ENCODE measurements at regions not wholly inside any gene's neighbourhood (a gene's known extent, or its start where the extent isn't known, plus 50 kb on each side); places are given as distances from the start of the nearest gene placed in this dataset.

GRCh38 chr11:38972220-38972619 is 2374.2 kb upstream of the RAG2 start:
- no peak overlapping the region for H3K4me3 Mint-ChIP-seq (ENCODE audit: unreplicated experiment)
- DNase-seq (ENCODE audit: extremely low spot score, unreplicated experiment), result no peak
- no peak for TF ChIP-seq CTCF (IDR thresholded peaks at IDR 0.05)
- H3K27me3 Mint-ChIP-seq (ENCODE audit: unreplicated experiment), result no peaks in the 10 kb centered on the region
- no peak overlapping the region for H3K27ac Mint-ChIP-seq (ENCODE audit: unreplicated experiment)
- H3K36me3 Mint-ChIP-seq (ENCODE audit: unreplicated experiment), result no peaks in the 10 kb centered on the region
- H3K9me3 Mint-ChIP-seq (ENCODE audit: unreplicated experiment), result no peaks in the 10 kb centered on the region
- H3K4me1 Mint-ChIP-seq (ENCODE audit: unreplicated experiment), result peaks cover 11% of the 10 kb centered on the region

- no peak for TF ChIP-seq CTCF (IDR thresholded peaks at IDR 0.05)
- Mint-ChIP-seq H3K27me3 (ENCODE audit: unreplicated experiment) (no peaks in the 10 kb centered on the region), H3K4me1 (ENCODE audit: unreplicated experiment) (peaks cover 11% of the 10 kb centered on the region), H3K36me3 (ENCODE audit: unreplicated experiment) (no peaks in the 10 kb centered on the region), H3K27ac (ENCODE audit: unreplicated experiment) (peak overlapping the region; percentile 6), H3K9me3 (ENCODE audit: unreplicated experiment) (no peaks in the 10 kb centered on the region), H3K4me3 (ENCODE audit: unreplicated experiment) (no peak overlapping the region)
- no peak for DNase-seq (ENCODE audit: extremely low spot score, unreplicated experiment)
Measured at GRCh38 chr11:38971141-38971540, 2373.1 kb upstream of the RAG2 start.

GRCh38 chr11:38968951-38969350 is 2370.9 kb upstream of the RAG2 start:
- Mint-ChIP-seq H3K27me3 (ENCODE audit: unreplicated experiment) (no peaks in the 10 kb centered on the region), H3K4me3 (ENCODE audit: unreplicated experiment) (no peak overlapping the region), H3K9me3 (ENCODE audit: unreplicated experiment) (no peaks in the 10 kb centered on the region), H3K36me3 (ENCODE audit: unreplicated experiment) (no peaks in the 10 kb centered on the region), H3K4me1 (ENCODE audit: unreplicated experiment) (peaks cover 11% of the 10 kb centered on the region), H3K27ac (ENCODE audit: unreplicated experiment) (no peak overlapping the region)
- no peak for TF ChIP-seq CTCF (IDR thresholded peaks at IDR 0.05)
- DNase-seq (ENCODE audit: extremely low spot score, unreplicated experiment), result no peak

GRCh38 chr11:38952698-38953097 is 2354.7 kb upstream of the RAG2 start:
- Mint-ChIP-seq H3K4me1 (ENCODE audit: unreplicated experiment) (no peaks in the 10 kb centered on the region), H3K27ac (ENCODE audit: unreplicated experiment) (no peak overlapping the region), H3K27me3 (ENCODE audit: unreplicated experiment) (peaks cover 12% of the 10 kb centered on the region), H3K9me3 (ENCODE audit: unreplicated experiment) (no peaks in the 10 kb centered on the region), H3K4me3 (ENCODE audit: unreplicated experiment) (no peak overlapping the region), H3K36me3 (ENCODE audit: unreplicated experiment) (no peaks in the 10 kb centered on the region)
- no peak for TF ChIP-seq CTCF (IDR thresholded peaks at IDR 0.05)
- no peak for DNase-seq (ENCODE audit: extremely low spot score, unreplicated experiment)

GRCh38 chr11:38950867-38951266 is 2352.8 kb upstream of the RAG2 start:
- Mint-ChIP-seq H3K9me3 (ENCODE audit: unreplicated experiment) (peaks cover 13% of the 10 kb centered on the region), H3K4me1 (ENCODE audit: unreplicated experiment) (no peaks in the 10 kb centered on the region), H3K27me3 (ENCODE audit: unreplicated experiment) (peaks cover 8% of the 10 kb centered on the region), H3K4me3 (ENCODE audit: unreplicated experiment) (no peak overlapping the region), H3K27ac (ENCODE audit: unreplicated experiment) (no peak overlapping the region), H3K36me3 (ENCODE audit: unreplicated experiment) (no peaks in the 10 kb centered on the region)
- TF ChIP-seq CTCF (IDR thresholded peaks at IDR 0.05), result no peak
- DNase-seq (ENCODE audit: extremely low spot score, unreplicated experiment), result no peak

All from osteocyte (in vitro differentiated cells).